Thymus (tissue), 11 donors: ENCODE measurements at regions not wholly inside any gene's neighbourhood (a gene's known extent, or its start where the extent isn't known, plus 50 kb on each side); places are given as distances from the start of the nearest gene placed in this dataset.

Experiments used
- DNase-seq, 9 donors: peaks; one replicate each; pipeline ENCODE4 v3.0.0-alpha.2; 2013; ENCODE audit warnings: low spot score in 9 of 9, low read depth in 6 of 9, missing footprints in 1 of 9
- H3K27ac ChIP-seq, 2 donors: one replicate each; pipeline ENCODE4 v1.5.1; 2013; ENCODE audit warnings: control low read depth in 1 of 2, low read depth in 1 of 2, low read length in 1 of 2, mild to moderate bottlenecking in 1 of 2, moderate library complexity in 1 of 2
- H3K27me3 ChIP-seq, 2 donors: one replicate each; pipeline ENCODE4 v1.5.1; 2013; ENCODE audit warnings: low read length in 1 of 2; ENCODE audit not compliant: control insufficient read depth in 2 of 2, insufficient read depth in 1 of 2
- H3K36me3 ChIP-seq, 2 donors: one replicate each; pipeline ENCODE4 v1.5.1; 2013; ENCODE audit warnings: low read length in 1 of 2, mild to moderate bottlenecking in 1 of 2, moderate library complexity in 1 of 2; ENCODE audit not compliant: control insufficient read depth in 2 of 2, insufficient read depth in 2 of 2
- H3K4me1 ChIP-seq, 2 donors: one replicate each; pipeline ENCODE4 v1.5.1; 2013; ENCODE audit warnings: low read length in 2 of 2; ENCODE audit not compliant: control insufficient read depth in 2 of 2, insufficient read depth in 2 of 2
- H3K4me3 ChIP-seq, 2 donors: one replicate each; pipeline ENCODE4 v1.5.1; 2013; ENCODE audit warnings: low read length in 2 of 2, control low read depth in 1 of 2, mild to moderate bottlenecking in 1 of 2
- H3K9me3 ChIP-seq, 2 donors: one replicate each; pipeline ENCODE4 v1.5.1; 2013; ENCODE audit warnings: low read length in 1 of 2, mild to moderate bottlenecking in 1 of 2; ENCODE audit not compliant: control insufficient read depth in 2 of 2, insufficient read depth in 1 of 2
- WGBS: extraction: QIAGEN DNeasy Blood & Tissue Kit; methylation state at CpG from one replicate; pipeline ENCODE4 v1.1.7; 2013; 5-methylcytosine and 5-hydroxymethylcytosine counted together
- donor health status: healthy.

- WGBS: 93% methylated on average over 2 of the region's 2 CpGs
- no peaks in the 10 kb centered on the region for H3K36me3 ChIP-seq
- no peak overlapping the region for H3K27ac ChIP-seq
- no peak overlapping the region for H3K4me3 ChIP-seq
- no peaks in the 10 kb centered on the region for H3K27me3 ChIP-seq
- no peaks in the 10 kb centered on the region for H3K9me3 ChIP-seq
- DNase-seq: no peak
- H3K4me1 ChIP-seq: no peaks in the 10 kb centered on the region
Observed at GRCh38 chr2:67889056-67889455, 173.7 kb downstream of the C1D start.

- 92% methylated on average over 1 of the region's 1 CpG for WGBS
- no peaks in the 10 kb centered on the region for H3K36me3 ChIP-seq
- H3K4me3 ChIP-seq: no peak overlapping the region
- no peak overlapping the region for H3K27ac ChIP-seq
- no peak for DNase-seq
- no peaks in the 10 kb centered on the region for H3K9me3 ChIP-seq
- H3K4me1 ChIP-seq: no peaks in the 10 kb centered on the region
- no peaks in the 10 kb centered on the region for H3K27me3 ChIP-seq
Observed at GRCh38 chr2:67891642-67892041, 171.2 kb downstream of the C1D start.

GRCh38 chr2:67892339-67892846 is 170.4 kb downstream of the C1D start:
- no peak for DNase-seq
- no peaks in the 10 kb centered on the region for H3K27me3 ChIP-seq
- 92% methylated on average over 6 of the region's 6 CpGs for WGBS
- no peaks in the 10 kb centered on the region for H3K9me3 ChIP-seq
- H3K27ac ChIP-seq: no peak overlapping the region
- no peaks in the 10 kb centered on the region for H3K4me1 ChIP-seq
- H3K4me3 ChIP-seq: no peak overlapping the region
- no peaks in the 10 kb centered on the region for H3K36me3 ChIP-seq

- peak overlapping the region in 1 of 2 donors; percentile 47 for H3K27ac ChIP-seq
- no peaks in the 10 kb centered on the region for H3K36me3 ChIP-seq
Observed at GRCh38 chr2:67895227-67895941, 167.4 kb downstream of the C1D start.

GRCh38 chr2:67896076-67896475 is 166.7 kb downstream of the C1D start:
- H3K4me3 ChIP-seq: no peak overlapping the region
- no peaks in the 10 kb centered on the region for H3K4me1 ChIP-seq
- no peaks in the 10 kb centered on the region for H3K27me3 ChIP-seq
- no peak for DNase-seq
- no peaks in the 10 kb centered on the region for H3K36me3 ChIP-seq
- H3K27ac ChIP-seq: peak overlapping the region in 1 of 2 donors; percentile 47
- no peaks in the 10 kb centered on the region for H3K9me3 ChIP-seq
- WGBS: 35% methylated on average over 8 of the region's 8 CpGs

More at GRCh38 chr2:67895227-67895941, 167.4 kb downstream of the C1D start:
- no peak for DNase-seq
- H3K9me3 ChIP-seq: no peaks in the 10 kb centered on the region
- H3K4me3 ChIP-seq: no peak overlapping the region
- whole genome bisulfite sequencing: 49% methylated on average over 7 of the region's 7 CpGs
- H3K27me3 ChIP-seq: no peaks in the 10 kb centered on the region
- no peaks in the 10 kb centered on the region for H3K4me1 ChIP-seq

GRCh38 chr2:67896476-67896875 is 166.3 kb downstream of the C1D start:
- 54% methylated on average over 2 of the region's 2 CpGs for WGBS

GRCh38 chr2:67898595-67898994 is 164.2 kb downstream of the C1D start:
- Histone ChIP-seq H3K36me3 (no peaks in the 10 kb centered on the region), H3K27ac (no peak overlapping the region), H3K27me3 (no peaks in the 10 kb centered on the region), H3K4me1 (no peaks in the 10 kb centered on the region), H3K9me3 (no peaks in the 10 kb centered on the region), H3K4me3 (no peak overlapping the region)
- 93% methylated on average over 4 of the region's 4 CpGs for WGBS
- DNase-seq: no peak

More at GRCh38 chr2:67896476-67896875, 166.3 kb downstream of the C1D start:
- no peaks in the 10 kb centered on the region for H3K27me3 ChIP-seq
- no peaks in the 10 kb centered on the region for H3K9me3 ChIP-seq
- no peak overlapping the region for H3K27ac ChIP-seq
- no peak overlapping the region for H3K4me3 ChIP-seq
- H3K36me3 ChIP-seq: no peaks in the 10 kb centered on the region
- DNase-seq: no peak
- H3K4me1 ChIP-seq: no peaks in the 10 kb centered on the region

- Histone ChIP-seq H3K36me3 (no peaks in the 10 kb centered on the region), H3K27me3 (no peaks in the 10 kb centered on the region), H3K4me3 (no peak overlapping the region), H3K27ac (no peak overlapping the region), H3K4me1 (no peaks in the 10 kb centered on the region), H3K9me3 (no peaks in the 10 kb centered on the region)
- 69% methylated on average over 5 of the region's 5 CpGs for WGBS
- DNase-seq: no peak
Observed at GRCh38 chr2:67899187-67899586, 163.6 kb downstream of the C1D start.

GRCh38 chr2:67900826-67901225 is 162.0 kb downstream of the C1D start:
- Histone ChIP-seq H3K27ac (no peak overlapping the region), H3K27me3 (no peaks in the 10 kb centered on the region), H3K4me3 (no peak overlapping the region), H3K9me3 (no peaks in the 10 kb centered on the region), H3K4me1 (no peaks in the 10 kb centered on the region), H3K36me3 (no peaks in the 10 kb centered on the region)
- DNase-seq: no peak
- 88% methylated on average over 1 of the region's 1 CpG for WGBS
